ENCODE measurements at regions not wholly inside any gene's neighbourhood (a gene's known extent, or its start where the extent isn't known, plus 50 kb on each side); places are given as distances from the start of the nearest gene placed in this dataset.

- TF ChIP-seq CTCF (IDR thresholded peaks at IDR 0.05; ENCODE audit: low read depth, low read length, missing control alignments): no peak
- DNase-seq (ENCODE audit: low read depth): no peak
- H3K4me3 ChIP-seq (ENCODE audit: low read depth, low read length): no peak overlapping the region
- in situ Hi-C loops (cut with HindIII; ENCODE audit: low sequenced_read_pairs): no loop called here
Measured at GRCh38 chr2:78606895-78607294, 418.6 kb upstream of the REG3G start.

- no peak for DNase-seq (ENCODE audit: low read depth)
- H3K4me3 ChIP-seq (ENCODE audit: low read depth, low read length): no peak overlapping the region
- in situ Hi-C loops (cut with HindIII; ENCODE audit: low sequenced_read_pairs): no loop called here
- no peak for TF ChIP-seq CTCF (IDR thresholded peaks at IDR 0.05; ENCODE audit: low read depth, low read length, missing control alignments)
Measured at GRCh38 chr2:78614726-78615125, 410.8 kb upstream of the REG3G start.

- no peak overlapping the region for H3K4me3 ChIP-seq (ENCODE audit: low read depth, low read length)
- in situ Hi-C loops (cut with HindIII; ENCODE audit: low sequenced_read_pairs): no loop called here
- DNase-seq (ENCODE audit: low read depth): no peak
- no peak for TF ChIP-seq CTCF (IDR thresholded peaks at IDR 0.05; ENCODE audit: low read depth, low read length, missing control alignments)
Measured at GRCh38 chr2:78615956-78616355, 409.5 kb upstream of the REG3G start.

GRCh38 chr2:78634425-78634824, 391.1 kb upstream of the REG3G start:
- no peak for DNase-seq (ENCODE audit: low read depth)
- in situ Hi-C loops (cut with HindIII; ENCODE audit: low sequenced_read_pairs): no loop called here
- no peak overlapping the region for H3K4me3 ChIP-seq (ENCODE audit: low read depth, low read length)
- TF ChIP-seq CTCF (IDR thresholded peaks at IDR 0.05; ENCODE audit: low read depth, low read length, missing control alignments): no peak

DNA sequence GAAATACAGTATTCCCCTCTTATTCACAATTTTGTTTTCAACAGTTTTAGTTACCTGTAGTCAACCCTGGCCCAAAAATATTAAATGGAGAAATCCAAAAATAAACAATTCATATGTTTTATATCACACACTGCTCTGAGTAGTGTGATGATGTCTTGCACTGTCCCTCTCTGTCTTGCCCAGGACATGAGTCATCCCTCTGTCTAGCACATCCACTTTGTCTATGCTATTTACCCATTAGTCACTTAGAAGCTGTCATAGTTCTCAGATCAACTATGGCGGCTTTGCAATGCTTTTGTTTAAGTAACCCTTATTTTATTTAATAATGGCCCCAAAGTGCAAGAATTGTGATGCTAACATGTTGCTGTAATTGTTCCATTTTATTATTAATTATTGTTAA, 380.6 kb upstream of the REG3G start:
- H3K4me3 ChIP-seq (ENCODE audit: low read depth, low read length): no peak overlapping the region
- no peak for DNase-seq (ENCODE audit: low read depth)
- in situ Hi-C loops (cut with HindIII; ENCODE audit: low sequenced_read_pairs): no loop called here
- TF ChIP-seq CTCF (IDR thresholded peaks at IDR 0.05; ENCODE audit: low read depth, low read length, missing control alignments): no peak

- DNase-seq (ENCODE audit: low read depth): no peak
- in situ Hi-C loops (cut with HindIII; ENCODE audit: low sequenced_read_pairs): no loop called here
- TF ChIP-seq CTCF (IDR thresholded peaks at IDR 0.05; ENCODE audit: low read depth, low read length, missing control alignments): no peak
- H3K4me3 ChIP-seq (ENCODE audit: low read depth, low read length): no peak overlapping the region
Measured at GRCh38 chr2:78646533-78647364, 378.8 kb upstream of the REG3G start.
